ENCODE measurements at regions not wholly inside any gene's neighbourhood (a gene's known extent, or its start where the extent isn't known, plus 50 kb on each side); places are given as distances from the start of the nearest gene placed in this dataset.

GRCh38 chr7:26049081-26049480 is 102.9 kb upstream of the NFE2L3 start:
- no peak for TF ChIP-seq YY1 (IDR thresholded peaks at IDR 0.05; ENCODE audit: insufficient read depth, insufficient read length)
- no peak for TF ChIP-seq ZNF274 (IDR thresholded peaks at IDR 0.05; ENCODE audit: low read depth, low read length)

Data from NT2/D1 (cell line).